HG03354 (cell line): ENCODE measurements at regions not wholly inside any gene's neighbourhood (a gene's known extent, or its start where the extent isn't known, plus 50 kb on each side); places are given as distances from the start of the nearest gene placed in this dataset.
"Not testable (repeated sequence)": the region's sequence is repeated elsewhere in the genome, so short reads cannot be mapped to it uniquely, and the experiment has no call there.

Source experiments
- ATAC-seq: cut with Tn5 transposase; IDR thresholded peaks from one replicate; pipeline ENCODE4 v1.9.1; 2021; ENCODE audit warnings: mild to moderate bottlenecking; ENCODE audit not compliant: unreplicated experiment, poor library complexity, severe bottlenecking

DNA sequence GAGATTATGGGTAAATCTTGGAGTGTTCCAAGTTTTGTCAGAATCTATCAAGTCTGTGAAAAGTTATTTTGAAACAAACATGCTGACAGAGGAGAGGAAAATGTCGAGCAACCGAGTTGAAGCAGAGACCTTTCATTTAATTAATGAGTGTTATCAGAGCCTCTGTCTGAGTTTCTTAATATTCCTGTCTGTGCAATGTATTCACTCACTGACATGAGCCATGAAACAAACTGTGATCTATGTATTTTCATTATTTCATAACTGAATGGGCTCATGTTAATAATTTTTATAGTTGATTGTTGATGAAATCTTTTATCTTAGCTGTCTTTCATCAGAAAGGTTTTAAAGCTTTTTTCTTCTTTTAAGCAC lies 144.2 kb upstream of the FAR2 start:
- no peak for ATAC-seq

DNA sequence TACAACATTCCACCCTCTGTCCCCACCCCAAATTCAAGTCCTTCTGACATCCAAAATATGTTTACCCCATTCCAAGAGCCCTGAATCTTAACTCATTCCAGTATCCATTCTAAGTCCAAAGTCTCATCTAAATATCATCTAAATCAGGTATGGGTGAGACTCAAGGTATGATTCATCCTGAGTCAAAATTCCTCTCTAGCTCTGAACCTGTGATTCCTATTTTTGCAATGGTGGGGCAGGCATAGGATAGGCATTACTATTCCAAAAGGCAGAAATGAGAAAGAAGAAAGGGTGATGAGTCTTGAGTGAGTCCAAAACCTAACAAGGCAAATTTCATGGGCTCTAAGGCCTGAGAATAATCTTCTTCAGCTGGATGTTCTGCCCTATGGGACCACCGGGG lies 140.3 kb upstream of the FAR2 start:
- no peak for ATAC-seq

DNA sequence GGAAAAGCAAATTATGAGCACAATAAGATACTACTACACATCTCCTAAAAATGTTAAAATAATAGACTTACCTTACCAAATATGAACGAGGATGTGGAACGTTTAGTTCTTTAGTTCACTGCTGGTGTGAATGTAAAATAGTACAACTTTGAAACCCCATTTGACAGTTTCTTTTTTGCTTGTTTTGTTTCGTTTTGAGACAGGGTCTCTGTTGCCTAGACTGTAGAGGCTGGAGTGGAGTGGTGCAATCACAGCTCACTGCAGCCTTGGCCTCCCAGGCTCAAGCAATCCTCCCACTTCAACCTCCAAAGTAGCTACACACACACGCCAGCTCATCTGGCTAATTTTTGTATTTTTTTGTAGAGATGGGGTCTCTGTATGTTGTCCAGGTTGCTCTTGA lies 136.4 kb upstream of the FAR2 start:
- ATAC-seq, result no peak

DNA sequence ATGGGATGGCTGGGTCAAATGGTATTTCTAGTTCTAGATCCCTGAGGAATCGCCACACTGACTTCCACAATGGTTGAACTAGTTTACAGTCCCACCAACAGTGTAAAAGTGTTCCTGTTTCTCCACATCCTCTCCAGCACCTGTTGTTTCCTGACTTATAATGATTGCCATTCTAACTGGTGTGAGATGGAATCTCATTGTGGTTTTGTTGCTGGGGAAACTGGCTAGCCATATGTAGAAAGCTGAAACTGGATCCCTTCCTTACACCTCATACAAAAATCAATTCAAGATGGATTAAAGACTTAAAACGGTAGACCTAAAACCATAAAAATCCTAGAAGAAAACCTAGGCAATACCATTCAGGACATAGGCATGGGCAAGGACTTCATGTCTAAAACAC lies 131.5 kb upstream of the FAR2 start:
- ATAC-seq, result not testable (repeated sequence)

DNA sequence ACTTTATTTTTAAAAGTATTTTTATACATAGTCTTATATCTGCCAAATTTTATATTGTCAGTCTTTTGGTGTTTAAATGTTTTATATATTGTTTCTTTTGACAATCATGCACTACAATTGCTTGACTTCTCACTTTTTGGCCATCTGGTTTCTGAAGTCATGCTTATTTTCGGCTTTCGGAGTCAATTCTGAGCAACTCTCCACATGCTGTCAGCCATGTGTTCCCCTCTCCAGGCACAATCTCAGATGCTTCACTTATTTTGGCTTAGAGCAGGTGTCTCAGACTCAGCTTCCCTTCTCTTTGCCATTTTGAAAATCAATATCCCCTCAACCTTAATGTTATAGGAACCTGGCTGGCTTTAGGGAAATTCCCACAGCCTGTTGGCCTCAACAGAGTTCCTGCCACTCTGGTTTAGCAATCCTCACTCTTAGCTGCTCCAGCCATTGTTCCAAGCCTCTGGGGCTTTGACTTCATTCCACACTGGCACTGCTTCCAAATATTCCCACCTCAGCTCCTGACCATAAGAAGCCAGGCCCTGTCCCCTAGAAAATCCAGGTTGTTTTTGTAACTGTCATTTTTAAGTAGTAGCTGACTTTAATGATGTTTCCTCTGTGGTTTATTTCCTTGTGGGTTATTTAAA lies 125.5 kb upstream of the FAR2 start:
- no peak for ATAC-seq

DNA sequence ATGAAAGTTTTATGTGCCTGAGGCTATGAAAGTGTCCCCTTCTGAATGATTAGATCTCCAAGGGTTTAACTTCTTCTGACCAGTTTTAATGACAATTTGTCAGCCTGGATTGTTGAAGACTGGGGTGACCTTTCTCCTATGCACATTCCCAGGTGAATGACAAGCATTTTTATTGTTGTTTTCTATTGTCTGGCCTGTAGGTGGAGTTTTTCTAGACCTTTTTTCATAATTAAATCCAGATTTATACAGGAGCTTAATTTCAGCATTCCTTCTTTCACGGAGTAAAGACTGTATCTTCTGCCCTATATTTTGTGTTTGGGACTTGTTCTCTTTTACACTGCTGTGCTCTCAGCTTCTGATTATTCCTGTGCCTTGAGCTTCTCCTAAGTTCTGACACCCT lies 125.0 kb upstream of the FAR2 start:
- ATAC-seq, result no peak

DNA sequence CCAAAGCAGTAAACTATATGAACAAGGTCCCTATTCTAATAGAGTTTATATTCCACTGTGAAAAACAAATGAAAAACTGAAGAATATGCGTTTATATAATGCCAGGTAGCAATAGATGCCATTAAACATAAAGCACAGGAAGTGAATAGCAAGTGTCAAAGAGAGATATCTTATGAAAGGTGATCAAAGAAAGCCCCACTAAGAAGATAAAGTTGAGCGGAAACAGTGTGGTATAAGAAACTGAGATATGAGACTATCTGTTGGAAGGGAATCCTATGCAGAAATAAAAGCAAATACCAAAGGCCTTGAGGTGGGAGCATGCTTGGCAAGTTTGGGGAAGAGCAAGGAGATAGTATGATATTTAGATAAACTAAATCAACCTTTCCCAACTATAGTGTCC lies 123.1 kb upstream of the FAR2 start:
- ATAC-seq, result no peak

DNA sequence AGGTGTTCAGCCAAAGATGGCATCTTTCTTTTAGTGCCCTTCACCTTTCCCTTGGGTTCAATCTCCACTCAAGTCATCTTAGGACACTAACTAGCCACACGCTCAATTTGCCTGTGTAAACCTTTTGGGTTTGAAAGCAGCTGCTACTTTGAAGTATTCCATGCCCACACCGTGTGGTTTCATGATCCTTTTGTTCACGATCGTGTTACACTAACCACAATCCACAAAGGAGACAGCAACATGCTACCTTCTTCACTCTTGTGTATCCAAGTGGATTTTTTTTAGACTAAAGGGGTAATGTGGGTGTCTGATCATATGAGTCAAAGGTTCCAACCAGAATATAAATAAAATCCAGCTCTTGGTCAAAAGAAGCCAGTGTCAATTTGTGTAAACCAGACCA lies 122.7 kb upstream of the FAR2 start:
- no peak for ATAC-seq

DNA sequence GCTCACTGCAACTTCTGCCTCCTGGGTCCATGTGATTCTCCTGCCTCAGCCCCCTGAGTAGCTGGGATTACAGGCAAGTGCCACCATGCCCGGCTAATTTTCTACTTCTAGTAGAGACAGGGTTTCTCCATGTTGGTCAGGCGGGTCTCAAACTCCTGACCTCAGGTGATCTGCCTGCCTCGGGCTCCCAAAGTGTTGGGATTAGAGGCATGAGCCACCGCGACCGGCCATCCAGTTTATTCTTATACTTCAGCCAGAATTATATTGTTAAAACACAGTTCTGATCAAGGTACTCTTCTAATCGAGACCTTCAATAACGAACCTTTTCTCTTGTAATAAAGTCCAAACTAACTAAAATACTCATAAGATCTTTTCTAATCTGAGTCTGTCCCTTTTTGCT lies 119.6 kb upstream of the FAR2 start:
- not testable (repeated sequence) for ATAC-seq

DNA sequence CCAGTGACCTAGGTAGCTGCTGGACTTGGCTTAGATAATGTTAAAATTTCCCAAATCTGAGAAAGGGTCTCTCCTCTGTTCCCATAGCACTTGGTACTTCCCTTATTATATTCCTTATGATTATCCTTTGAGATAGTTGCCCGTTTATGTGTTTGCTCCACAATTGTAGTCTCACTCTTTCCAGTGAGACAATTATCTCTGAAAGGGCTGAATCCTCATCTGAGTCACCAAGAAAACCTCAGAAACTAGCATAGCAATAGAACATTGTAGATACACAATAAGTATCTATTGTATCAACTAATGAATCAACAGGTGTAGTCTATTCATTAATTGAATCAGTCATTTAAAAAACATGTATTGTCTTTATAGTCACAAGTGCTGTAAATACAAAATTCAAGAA lies 119.1 kb upstream of the FAR2 start:
- no peak for ATAC-seq

DNA sequence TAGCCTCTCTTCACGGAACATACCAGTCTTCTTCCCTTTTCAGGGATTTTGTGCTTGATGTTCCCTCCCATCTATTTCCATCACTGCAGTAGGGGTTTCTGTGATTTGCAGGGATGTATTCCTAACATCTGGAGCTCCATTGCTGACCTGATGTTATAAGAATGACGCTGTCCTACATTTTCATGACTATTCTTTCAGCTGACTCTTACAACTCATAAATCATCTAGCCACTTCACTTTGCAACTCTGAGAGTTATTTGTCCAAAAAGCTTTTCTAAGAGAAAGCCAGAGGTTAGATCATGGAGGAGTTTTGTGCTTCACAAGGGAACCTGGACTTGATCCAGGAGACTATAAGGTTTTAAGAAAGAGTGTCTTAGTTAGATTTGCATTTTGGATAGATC lies 116.6 kb upstream of the FAR2 start:
- ATAC-seq, result no peak

DNA sequence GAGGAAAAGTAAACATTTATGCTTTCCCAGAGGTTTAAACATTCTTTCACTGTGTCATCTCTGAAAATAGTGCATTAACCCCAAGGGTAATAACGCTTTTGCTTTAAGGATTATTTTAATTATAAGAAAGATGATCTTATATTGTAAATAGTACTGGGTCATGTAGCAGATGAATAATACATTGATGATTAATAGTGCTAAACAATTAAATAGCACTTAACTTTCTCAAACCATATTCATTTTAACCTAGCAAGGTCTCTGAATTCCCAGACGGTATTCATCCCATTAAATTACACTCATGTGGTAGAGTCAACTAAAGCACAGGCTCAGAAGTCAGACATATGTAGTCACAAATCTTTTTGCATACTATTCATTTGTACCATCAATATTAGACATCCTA lies 115.6 kb upstream of the FAR2 start:
- ATAC-seq, result no peak

DNA sequence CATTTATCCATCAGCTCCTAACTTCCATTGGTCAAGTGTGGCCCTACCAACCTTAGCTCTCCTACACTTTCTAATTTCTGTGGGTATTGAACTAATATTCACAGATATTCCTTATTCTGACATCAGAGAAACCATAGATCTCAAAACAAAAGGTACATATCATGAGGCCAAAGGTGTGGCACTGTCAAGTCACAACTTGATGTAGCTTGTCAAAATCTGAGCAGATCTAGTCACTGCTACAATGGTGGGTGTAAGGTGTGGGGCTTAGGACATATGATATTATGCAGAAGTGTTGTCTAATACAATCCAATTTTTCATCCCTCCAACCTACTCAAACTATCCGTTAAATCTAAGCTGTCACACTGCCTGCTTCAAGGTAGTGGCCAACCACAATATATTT lies 114.0 kb upstream of the FAR2 start:
- no peak for ATAC-seq

DNA sequence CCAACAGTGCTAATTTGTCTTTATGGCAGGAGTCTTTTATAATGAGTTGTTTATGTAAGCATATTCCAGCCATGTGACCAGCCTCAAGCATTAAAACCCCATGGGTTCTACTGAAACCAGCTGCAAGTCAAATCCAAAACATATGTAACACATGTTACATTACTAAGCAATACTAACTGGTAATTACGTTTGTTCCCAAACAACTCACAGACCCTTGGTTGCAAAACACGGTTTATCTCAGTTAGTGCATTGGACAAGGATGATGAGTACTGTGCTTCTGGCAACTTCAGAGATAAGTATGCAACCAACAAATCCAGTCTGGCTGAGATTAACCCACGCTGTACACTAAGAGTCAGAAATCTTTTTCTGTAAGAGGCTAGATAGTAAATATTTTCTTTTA lies 110.1 kb upstream of the FAR2 start:
- no peak for ATAC-seq

DNA sequence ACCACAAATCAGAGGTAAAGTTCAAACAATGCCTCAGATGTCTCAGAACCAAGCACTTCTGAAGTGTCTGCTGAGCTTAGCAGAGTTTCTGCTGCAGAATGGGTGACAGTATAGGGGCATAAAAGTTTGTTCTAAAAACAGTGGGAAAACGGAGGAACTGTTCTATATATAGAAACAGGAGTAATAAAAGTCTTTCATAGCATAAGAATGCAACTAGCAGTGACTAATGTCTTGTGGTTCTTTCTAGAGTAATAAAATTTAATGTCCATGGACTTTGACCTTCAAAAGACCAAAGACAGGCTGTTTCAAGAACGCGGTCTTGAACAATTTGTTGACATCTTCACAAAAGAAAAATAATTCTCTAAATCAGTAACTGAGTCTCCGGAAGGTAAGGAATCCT lies 107.5 kb upstream of the FAR2 start:
- no peak for ATAC-seq

DNA sequence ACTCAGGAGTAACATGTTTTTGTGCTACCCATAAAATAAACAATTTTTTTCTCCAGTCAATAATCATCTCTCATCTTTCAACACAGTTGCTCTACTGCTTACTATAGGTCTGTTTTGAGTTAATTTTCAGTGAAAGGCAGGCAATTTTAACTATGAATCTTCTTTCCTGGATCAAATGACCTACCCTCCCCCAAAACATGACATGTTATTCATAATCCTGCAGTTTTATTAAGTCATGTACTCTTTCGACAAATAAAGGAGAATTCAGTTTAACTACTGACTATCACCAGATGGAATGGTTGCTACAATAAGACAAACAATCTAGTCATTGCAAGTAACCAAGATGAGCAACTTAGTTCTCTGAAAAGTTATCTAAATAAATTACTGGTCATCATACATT lies 106.0 kb upstream of the FAR2 start:
- ATAC-seq, result no peak

DNA sequence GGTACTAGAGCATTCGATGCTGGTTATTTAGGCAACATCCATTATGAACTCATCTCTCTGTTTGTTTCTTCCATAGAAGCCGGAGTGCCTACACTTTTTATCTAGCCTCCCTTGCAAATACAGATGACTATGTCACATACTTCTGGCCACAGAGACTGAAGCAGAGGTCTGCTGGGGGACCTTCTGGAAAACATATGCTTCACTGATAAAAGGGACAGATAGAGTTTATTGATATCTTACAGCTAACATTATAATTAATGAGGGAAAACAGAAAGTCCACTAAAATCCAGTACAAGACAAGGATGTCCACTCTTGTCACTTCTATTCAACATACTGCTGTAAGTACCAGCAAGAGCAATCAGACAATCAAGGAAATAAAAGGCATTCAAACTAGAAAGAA lies 104.3 kb upstream of the FAR2 start:
- ATAC-seq, result no peak

DNA sequence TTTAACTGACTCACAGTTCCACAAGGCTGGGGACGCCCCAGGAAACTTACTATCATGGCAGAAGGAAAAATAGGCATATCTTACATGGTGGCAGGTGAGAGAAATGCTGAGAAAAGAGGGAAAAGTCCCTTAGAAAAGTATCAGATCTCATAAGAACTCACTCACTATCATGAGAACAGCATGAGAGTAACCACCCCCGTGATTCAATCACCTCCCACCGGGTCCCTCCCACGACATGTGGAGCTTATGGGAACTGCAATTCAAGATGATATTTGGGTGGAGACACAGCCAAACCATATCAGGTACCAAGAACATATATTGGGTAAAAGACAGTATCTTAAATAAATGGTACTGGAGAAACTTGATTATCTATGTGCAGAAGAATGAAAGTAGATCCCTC lies 100.3 kb upstream of the FAR2 start:
- no peak for ATAC-seq

DNA sequence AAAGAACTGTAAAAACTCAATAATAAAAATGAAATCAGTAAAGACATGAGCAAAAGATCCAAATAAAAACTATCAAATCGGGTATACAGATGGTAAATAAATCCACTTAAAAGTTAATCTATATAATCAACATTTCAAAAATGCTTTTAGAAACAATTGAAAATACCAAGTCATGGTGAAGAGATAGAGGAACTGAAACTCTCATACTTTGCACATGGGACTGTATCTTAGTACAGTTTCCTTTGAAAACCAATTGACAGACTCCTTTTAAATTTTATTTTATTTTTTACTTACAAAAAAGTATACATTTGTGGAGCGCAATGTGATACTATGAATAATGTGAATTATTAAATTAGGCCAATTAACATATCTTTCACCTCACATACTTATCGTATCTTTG lies 98.6 kb upstream of the FAR2 start:
- peak; percentile 95 for ATAC-seq

DNA sequence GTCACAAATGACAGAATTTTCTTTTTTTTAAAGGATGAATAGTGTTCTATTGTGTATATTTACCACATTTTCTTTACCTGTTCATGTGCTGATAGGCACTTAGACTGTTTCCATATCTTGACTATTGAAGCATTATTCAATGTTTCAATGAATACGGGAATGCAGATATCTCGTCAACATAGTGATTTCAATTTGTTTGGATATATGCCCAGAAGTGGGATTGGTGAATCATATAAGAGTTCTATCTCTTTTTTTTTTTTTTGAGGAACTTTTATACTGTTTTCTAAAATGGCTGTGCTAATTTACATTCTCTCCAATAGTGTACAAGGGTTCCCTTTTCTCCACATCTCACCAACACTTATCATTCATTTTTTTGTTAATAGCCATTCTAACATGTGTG lies 97.9 kb upstream of the FAR2 start:
- ATAC-seq, result no peak

DNA sequence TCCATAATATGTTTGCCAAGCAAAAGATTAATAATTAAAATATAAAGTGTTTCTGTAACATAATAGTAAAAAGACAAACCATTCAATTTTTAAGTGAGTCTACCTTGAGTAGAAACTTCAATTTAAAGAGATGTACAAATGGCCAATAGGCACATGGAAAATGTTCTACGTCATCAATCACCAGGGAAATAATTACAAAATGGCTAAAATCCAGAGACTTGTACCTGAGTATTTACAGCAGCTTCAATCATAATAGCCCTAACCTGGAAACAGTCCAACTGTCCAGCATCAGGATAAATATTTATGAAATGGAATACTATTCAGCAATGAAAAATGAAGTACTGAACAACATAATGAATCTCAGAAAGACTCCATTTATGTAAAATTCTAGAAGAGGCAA lies 95.5 kb upstream of the FAR2 start:
- ATAC-seq, result no peak

DNA sequence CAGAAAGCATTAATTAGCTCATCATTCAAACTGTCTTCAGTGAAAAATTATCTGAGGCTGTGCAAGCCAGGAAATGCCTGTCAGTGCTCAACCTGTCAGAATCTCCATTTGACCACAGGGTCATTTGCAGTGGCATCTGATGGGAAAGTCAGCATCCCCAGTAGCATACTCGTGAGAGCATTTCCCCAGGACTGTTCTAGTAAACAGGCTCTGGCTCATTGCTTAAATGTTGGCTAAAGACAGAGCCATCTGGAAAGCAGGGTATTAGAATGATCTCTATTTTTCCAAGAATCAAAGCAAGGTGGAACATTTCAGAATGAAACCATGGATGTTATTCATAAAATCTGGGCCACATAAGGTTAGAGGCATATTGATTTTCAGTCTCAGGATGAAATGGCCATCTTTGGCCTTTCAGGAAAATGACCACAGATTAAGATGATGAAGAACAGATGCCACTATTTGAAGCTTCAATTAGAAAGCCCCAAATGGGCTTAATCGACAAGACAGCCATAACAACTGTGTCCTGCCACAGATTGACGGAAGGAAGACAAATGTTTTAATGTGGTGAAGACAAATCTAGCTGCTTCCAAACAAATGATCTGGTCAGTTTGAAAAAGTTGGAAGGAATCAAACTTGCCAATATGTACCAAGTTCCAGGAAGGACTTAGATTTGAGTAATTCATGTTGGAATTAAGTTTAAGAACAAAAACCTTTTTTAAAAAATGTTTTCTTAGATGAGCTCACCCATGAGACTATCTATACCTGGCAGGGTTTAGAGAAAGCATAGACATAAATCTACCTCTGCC lies 94.0 kb upstream of the FAR2 start:
- ATAC-seq, result no peak
